ENCODE measurements at regions not wholly inside any gene's neighbourhood (a gene's known extent, or its start where the extent isn't known, plus 50 kb on each side); places are given as distances from the start of the nearest gene placed in this dataset.
A peak's percentile ranks its signal among the peaks of the same experiment; 100 is the strongest.

DNA sequence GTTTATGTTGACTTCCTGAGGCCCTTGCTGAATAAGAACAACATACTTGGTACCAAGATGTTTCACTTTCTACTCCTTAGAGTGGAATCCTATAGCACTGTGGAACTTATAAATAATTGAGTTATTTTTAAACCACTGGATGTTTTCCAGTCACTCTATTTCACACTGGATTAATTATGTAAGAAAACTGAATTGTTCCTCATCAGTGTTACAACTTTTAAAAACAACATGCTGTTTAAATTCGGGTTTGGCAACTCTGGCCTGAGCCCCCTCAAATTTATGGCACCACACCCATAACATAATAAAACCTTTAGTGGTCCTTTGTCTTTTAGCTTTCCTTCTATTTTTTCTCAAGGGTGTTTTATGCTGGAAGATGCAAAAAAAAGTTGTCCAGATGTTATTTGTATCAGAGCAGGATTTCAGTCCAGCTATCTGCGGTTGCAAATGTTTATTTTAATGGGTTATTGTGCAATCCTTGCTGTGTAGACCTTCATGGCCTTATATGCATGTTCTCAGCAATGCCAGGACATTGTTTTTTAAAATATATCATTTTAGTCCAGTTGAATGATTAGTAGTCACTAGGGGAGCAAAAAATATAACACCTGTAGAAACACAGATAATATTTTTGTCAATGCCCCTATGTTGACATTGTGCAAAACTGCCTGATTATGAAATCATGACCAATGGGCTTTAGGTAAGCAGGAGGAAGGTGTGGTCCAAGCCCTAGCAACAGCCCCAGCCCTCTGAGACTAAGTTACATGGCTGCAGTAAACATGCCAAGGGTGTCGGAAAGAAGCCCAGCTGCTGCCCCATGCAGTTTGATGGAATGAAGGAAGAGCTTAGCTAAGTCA is 638.0 kb upstream of the ZEB2 start:
- intact Hi-C loops (cut with DNase I, micrococcal nuclease) = no loop called here
- Histone ChIP-seq H3K36me3 (ENCODE audit: low read depth) (no peaks in the 10 kb centered on the region), H3K4me1 (ENCODE audit: low read depth) (no peaks in the 10 kb centered on the region), H3K4me3 (no peak overlapping the region), H3K9me3 (no peaks in the 10 kb centered on the region)
- TF ChIP-seq, protein P1, sequence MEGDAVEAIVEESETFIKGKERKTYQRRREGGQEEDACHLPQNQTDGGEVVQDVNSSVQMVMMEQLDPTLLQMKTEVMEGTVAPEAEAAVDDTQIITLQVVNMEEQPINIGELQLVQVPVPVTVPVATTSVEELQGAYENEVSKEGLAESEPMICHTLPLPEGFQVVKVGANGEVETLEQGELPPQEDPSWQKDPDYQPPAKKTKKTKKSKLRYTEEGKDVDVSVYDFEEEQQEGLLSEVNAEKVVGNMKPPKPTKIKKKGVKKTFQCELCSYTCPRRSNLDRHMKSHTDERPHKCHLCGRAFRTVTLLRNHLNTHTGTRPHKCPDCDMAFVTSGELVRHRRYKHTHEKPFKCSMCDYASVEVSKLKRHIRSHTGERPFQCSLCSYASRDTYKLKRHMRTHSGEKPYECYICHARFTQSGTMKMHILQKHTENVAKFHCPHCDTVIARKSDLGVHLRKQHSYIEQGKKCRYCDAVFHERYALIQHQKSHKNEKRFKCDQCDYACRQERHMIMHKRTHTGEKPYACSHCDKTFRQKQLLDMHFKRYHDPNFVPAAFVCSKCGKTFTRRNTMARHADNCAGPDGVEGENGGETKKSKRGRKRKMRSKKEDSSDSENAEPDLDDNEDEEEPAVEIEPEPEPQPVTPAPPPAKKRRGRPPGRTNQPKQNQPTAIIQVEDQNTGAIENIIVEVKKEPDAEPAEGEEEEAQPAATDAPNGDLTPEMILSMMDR (IDR thresholded peaks at IDR 0.05) = no peak
- peak; percentile 64 for ATAC-seq
- DNase-seq = peak; percentile 11 to 53 (median 25)

DNA sequence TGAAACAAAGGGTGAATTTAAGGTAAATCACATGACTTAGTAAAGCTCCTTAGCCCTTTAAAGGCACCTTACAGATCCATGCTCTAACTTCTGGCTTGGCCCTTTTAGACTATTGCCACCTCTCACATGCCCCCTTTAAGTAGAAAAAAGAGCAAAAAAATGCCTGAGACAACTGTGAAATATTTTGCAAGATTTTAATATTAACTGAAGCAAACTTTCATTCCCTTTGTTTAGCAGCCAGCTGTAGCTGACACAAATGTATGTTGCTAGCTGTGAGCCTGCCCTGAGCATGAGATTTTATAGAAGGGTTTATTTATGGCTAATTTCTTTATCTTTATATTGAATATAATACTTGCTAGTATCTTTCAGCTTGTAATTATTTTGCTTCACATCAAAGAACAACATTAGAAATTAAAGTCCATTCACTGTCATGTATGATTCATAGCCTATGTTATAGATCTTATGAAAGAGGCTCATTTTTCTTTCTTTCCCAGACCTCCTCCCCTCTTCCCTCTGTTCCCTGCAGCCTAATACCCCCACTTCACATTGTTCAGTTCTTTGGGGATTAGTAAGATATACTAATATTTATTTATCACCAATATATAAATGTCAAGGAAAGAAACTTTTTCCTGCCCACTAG is 637.2 kb upstream of the ZEB2 start:
- Histone ChIP-seq H3K36me3 (ENCODE audit: low read depth) (no peaks in the 10 kb centered on the region), H3K9me3 (no peaks in the 10 kb centered on the region), H3K4me1 (ENCODE audit: low read depth) (no peaks in the 10 kb centered on the region), H3K4me3 (no peak overlapping the region)
- TF ChIP-seq, protein P1 (IDR thresholded peaks at IDR 0.05) = no peak
- intact Hi-C loops (cut with DNase I, micrococcal nuclease) = no loop called here
- no peak for DNase-seq
- no peak for ATAC-seq

DNA sequence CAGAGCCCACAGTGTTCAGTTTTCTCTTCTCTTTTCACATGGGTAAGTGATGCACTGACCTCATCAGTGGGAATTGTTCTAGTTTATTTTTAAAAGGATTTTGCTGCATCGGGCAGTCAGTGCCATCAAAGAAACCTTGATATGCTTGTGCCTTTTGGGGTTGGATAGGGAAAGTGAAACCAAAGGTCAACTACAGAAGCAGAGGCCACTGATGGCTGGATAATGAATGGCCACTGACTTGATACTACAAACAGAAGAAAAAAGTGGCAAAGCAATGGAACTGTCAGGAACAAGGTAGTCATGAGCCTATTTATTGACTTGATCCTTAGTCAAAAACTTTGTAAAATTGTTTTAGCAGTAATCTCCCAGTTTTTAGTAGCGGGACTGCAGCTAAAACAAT is 636.3 kb upstream of the ZEB2 start:
- intact Hi-C loops (cut with DNase I, micrococcal nuclease) = no loop called here
- Histone ChIP-seq H3K36me3 (ENCODE audit: low read depth) (no peaks in the 10 kb centered on the region), H3K4me1 (ENCODE audit: low read depth) (no peaks in the 10 kb centered on the region), H3K9me3 (no peaks in the 10 kb centered on the region), H3K4me3 (no peak overlapping the region)
- DNase-seq (no peak), ATAC-seq (no peak)
- TF ChIP-seq, protein P1 (IDR thresholded peaks at IDR 0.05) = no peak

DNA sequence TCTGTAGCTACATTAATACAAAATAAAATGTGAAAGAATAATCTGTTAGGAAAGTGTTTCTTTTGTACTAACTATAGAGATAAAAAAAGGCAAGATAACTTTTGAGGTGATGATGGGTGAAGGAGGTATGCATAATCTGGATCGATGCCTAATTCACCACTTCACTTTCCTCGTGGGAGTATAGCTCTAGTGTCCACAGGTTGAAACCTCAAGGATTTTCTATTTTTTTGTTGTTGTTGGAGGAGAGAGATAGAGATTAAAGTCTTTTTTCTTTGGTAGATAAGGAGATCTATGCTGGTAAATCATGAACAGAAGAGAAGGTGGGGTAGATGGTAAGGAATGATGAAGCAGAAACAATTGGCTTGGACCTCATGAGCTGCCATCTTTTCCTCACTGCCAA is 635.3 kb upstream of the ZEB2 start:
- no peak for ATAC-seq
- intact Hi-C loops (cut with DNase I, micrococcal nuclease) = no loop called here
- DNase-seq = no peak
- H3K4me1 ChIP-seq (ENCODE audit: low read depth) = no peaks in the 10 kb centered on the region
- no peaks in the 10 kb centered on the region for H3K9me3 ChIP-seq
- H3K4me3 ChIP-seq = no peak overlapping the region
- TF ChIP-seq, protein P1 (IDR thresholded peaks at IDR 0.05) = no peak
- H3K36me3 ChIP-seq (ENCODE audit: low read depth) = no peaks in the 10 kb centered on the region

DNA sequence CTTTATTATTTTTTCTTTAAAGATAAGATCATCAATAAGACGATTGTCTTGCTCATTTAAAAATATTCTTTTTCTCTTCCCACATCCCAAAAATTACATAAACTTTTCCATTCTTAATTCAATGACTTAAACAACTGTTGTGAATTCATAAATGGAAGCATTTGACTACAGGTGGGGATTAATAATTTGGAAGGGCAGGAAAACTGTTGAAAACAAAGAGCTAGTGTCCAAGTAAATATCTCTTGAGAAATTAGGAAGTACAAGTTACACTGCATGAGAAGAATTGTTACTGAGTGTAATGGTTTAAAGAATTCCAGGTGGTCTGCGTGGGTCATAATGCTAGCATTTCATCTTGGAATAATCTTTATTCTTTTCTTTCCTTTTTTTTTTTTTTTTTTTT is 634.8 kb upstream of the ZEB2 start:
- Histone ChIP-seq H3K9me3 (no peaks in the 10 kb centered on the region), H3K4me3 (no peak overlapping the region), H3K4me1 (ENCODE audit: low read depth) (no peaks in the 10 kb centered on the region), H3K36me3 (ENCODE audit: low read depth) (no peaks in the 10 kb centered on the region)
- ATAC-seq (no peak), DNase-seq (no peak)
- intact Hi-C loops (cut with DNase I, micrococcal nuclease) = no loop called here
- TF ChIP-seq, protein P1 (IDR thresholded peaks at IDR 0.05) = no peak

Data from mucosa of descending colon (tissue), 3 donors.